GM18909 (cell line): ENCODE measurements at regions not wholly inside any gene's neighbourhood (a gene's known extent, or its start where the extent isn't known, plus 50 kb on each side); places are given as distances from the start of the nearest gene placed in this dataset.

Experiments used
- ATAC-seq: cut with Tn5 transposase; IDR thresholded peaks from one replicate; pipeline ENCODE4 v1.9.1; 2021; ENCODE audit warnings: mild to moderate bottlenecking; ENCODE audit not compliant: unreplicated experiment, poor library complexity

DNA sequence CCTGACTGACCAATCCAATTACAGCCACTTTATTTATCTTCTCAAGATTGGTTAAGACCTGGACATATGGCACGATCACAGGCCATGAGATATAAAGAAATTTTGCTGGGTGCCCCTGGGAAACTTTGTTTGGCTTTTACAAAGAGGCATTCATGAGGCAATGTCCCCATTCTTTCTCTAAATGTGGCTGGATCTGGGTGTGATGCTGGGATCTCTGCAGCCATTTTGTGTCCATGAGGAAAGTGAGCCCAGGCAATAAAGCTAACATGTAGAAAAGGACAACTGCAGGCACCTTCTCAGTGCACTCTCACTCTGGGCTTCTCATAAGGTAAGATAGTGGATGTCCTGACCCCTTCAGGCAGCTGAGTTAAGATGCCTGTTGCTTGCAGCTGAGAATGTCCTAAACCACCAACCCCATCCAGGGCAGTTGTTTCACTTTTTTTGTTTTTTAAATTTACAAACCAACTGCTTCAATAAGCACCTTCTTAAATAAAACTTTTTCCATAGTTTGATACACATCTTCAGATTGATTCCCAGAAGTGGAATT is 372.3 kb downstream of the MIAT start:
- ATAC-seq, result no peak

DNA sequence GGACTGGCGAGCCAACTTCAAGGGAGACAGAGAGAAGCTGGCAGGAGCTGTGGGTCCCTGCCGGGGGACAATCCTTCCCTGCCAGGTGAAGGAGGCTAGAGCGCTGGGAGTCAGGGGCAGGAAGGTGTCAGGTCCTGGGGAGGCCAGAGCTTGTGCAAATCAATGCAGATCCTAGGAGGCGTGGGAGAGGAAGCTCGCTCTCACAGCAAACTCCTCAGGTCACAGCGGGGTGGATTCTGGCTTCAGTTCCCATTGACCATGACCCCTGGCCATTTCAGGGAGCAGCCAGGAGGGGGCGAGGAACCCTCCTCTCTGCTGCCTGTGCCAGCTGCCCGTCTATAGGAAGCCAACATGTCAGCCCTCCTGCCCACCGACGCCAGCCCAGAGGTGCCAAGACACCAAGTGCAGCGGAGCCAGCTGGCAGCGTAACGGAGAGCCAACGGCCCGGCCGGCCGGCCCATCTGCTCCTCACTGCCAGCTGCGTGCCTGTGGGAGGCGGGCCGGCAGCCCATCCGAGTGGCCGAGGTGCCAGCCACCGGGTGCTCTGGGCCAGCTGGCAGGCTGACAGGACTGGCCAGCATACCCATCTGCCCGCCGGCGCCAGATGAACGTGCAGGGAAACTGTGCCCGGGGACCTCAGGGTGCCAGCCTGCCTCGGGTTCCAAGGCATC is 374.8 kb downstream of the MIAT start:
- no peak for ATAC-seq

GRCh38 chr22:27041745-27042310 is 384.4 kb downstream of the MIAT start:
- no peak for ATAC-seq

- ATAC-seq, result no peak
Measured at GRCh38 chr22:27043262-27043661, 385.9 kb downstream of the MIAT start.

- ATAC-seq, result no peak
Measured at GRCh38 chr22:27045103-27045947, 387.9 kb downstream of the MIAT start.

- ATAC-seq, result no peak
Measured at GRCh38 chr22:27046086-27046485, 388.7 kb downstream of the MIAT start.

GRCh38 chr22:27046603-27047002 is 389.2 kb downstream of the MIAT start:
- no peak for ATAC-seq

DNA sequence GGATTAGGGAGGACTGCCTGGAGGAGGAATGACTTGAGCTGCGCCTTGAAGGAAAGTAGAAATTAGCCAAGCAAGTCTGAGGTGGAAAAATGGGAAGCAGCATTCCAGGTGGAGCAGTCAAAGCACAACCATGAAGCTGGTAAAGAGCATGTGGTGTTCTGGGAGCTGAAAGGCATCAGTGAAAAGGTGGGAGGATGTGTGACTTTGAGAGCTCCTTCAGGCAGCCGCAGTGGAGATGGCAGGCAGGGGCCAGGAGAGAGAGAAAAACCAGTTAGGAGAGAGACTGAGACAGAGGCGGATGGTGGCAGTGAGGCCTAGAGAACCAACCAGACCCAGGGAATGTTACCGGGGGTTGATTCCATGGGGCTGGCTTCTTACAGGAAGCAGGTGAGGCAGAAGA is 393.4 kb downstream of the MIAT start:
- ATAC-seq, result no peak

DNA sequence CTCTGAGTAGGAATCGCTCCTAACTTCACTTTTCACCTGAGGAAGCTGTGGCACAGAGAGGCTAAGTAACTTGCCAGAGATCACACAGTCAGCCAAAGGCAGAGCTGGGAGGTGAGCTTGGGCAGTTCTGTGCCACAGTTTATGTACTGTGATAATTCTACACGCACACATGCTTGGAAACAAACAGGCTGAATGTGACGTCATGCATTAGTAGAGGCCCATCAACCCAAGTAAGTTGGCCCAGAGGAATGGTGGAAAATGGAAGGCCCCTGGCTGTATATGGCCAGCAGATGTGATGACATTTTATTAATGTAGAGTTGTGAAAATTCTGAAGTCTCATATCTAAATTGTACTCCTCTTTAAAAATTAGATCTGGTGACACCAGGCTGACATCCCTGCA is 394.0 kb downstream of the MIAT start:
- ATAC-seq, result no peak

DNA sequence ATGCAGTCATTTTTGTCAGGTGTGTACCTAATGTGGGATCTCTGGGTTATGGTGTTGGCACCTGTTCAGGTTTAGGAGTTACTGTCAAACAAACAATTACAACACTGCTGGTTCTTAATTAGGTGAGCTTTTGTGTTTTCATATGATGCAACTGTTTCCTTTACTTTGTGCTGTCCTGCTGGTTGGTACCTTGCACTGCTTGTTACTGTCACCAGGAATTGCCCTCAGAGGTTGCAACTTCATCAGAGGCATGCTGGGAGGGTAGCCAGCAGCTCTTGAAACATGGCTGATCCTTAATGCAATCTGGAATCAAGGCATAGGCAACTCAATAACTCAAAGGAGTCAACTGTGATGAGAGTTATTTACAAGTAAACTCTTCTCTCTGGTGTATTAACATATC is 400.3 kb downstream of the MIAT start:
- ATAC-seq, result no peak

DNA sequence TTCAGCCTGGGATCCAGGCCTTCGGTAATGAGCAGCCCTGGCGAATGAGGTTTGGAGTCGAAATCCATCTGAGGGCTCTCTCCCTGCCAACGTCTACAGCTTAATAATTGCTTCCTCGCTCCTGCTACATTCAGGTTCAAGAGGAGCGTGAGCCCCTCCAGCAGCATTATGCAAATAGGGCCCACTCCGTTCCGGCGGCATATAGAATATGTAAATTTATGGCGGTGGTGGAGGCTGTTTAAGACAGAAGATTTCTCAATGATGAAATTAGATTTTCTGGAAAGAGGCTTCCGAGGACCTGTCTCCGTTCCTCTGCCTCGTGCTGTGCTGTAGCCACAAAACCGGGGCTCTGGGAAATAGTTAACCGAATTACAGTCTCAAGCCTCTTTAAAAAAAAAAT is 402.8 kb downstream of the MIAT start:
- no peak for ATAC-seq

DNA sequence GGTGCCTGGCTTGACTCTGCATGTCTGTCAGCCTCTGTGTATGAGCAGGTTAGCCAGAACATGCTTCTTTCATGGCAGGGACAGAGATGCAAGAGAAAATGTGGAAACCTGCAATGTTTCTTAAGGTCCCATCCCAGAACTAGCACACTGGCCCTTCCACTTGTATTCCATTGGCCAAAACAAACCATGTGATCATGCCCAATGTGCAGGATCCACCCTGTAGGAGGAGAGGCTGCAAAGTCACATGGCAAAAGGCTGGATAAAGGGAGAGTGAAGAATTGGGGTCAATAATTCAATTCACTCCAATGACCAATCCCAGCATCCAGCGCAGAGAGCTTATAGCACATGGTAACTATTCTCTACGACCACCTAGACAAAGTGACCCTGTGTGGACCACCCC is 405.5 kb downstream of the MIAT start:
- ATAC-seq, result no peak

DNA sequence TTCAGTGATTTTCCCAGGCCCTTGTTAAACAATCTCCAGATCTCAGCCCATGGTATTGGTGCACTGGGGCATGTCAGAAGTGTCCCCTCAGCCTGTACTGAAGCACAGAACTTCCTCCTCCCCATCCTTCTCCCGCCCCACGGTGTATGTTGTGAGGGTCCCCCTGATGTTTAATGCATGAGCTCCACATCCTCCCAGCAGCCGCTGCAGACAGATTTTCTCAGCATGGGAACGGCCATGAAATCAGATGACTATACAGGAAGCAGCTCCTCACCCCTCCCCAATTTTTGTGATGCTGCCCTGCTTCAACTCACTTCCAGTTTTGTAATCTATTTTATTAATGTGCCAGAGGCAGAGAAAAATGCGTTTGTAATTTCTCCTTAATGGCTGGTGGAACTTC is 406.0 kb downstream of the MIAT start:
- no peak for ATAC-seq

GRCh38 chr22:27063841-27064240 is 406.5 kb downstream of the MIAT start:
- ATAC-seq, result no peak

DNA sequence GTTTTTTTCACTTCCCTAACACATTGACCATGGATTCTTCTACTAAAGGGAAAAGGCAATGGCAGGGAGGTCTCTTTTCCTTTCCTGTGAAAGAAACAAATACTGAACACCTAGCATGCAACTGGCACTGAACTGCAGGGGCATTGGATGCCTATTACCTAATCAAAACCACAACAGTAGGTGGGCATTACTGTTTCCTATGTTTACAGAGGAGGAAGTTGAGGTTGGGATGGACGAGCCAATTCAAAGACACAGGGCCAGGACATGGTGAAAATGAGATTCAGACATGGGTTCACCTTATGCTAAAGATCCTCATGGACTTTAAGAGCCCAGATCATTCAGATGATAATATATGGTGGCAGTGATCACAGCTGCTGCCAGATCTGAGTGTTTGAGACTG is 407.0 kb downstream of the MIAT start:
- ATAC-seq, result no peak

DNA sequence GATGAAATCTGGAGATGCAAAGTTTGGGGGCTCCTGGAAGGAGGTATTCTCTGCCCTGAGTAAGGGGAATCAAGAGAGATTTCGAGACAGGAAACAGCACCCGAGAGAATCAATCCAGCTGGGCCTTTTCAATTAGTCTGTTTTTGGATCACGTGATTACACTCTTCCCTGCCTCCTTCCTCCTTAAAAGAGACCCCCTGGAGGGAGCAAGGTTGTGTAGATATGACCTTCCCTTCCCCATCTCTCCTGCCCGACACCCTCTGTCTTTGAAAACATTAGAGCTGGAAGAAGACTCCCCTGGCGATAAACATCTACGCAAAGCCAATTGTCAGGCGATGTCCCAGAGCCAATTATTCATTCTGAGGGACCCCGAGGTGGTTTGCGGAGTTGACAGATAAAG is 407.9 kb downstream of the MIAT start:
- ATAC-seq, result no peak

DNA sequence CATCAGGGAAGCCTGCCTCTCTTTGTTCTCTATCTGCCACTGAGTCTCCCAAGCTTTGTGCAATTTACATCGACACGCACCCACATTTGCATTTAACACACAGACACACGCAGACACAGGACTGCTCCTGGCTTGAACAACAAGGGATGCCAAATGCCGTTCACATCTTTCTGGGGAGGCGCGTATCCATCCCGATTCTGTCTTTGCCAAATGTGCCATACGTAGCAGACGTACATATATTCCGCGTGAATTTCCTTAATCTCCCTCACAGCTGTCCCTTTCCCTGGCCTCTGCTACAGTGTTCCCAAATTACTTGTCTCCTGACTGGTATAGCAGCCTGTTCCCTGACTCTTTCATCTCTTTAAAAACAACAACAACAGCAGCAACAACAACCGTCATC is 409.5 kb downstream of the MIAT start:
- no peak for ATAC-seq

DNA sequence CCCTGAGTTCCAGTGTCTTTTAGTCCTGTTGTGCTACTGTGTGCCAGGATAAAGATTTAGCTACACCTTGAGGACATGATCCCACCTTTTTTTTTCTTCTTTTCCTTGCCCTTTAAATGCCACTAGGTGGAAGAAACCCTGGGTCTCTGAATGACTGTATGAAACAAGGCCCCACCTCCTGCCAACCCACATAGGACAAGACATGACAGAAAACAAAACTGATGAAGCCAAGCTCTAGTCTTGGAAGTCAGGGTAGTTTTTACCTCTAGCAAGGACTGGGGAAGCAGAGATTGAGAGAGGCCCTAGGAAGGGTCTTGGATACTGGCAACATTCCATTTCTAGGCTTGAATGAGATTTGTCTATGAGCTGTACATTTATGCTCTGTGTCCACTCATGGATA is 410.7 kb downstream of the MIAT start:
- no peak for ATAC-seq

DNA sequence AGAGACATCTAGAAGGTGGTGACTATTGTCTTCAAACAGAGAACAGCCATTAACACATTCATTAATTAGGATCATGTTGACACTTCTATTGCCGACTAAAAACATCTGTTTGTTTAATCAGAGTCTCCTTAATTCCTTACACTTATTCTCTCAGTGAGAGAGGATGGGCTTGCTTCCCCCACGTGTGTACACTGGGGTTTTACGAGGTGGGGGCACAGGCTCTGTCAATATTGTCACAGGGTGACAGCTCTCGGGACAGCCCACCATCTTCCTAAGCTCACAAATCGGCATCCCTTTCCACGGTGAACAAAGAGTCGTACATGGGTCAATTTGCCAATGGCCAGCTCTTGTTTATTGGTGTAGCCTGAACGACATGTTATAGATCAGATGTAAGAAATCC is 413.2 kb downstream of the MIAT start:
- no peak for ATAC-seq

- ATAC-seq, result no peak
Measured at GRCh38 chr22:27073601-27074425, 416.4 kb downstream of the MIAT start.
